Keratinocyte (primary cell): ENCODE measurements at regions not wholly inside any gene's neighbourhood (a gene's known extent, or its start where the extent isn't known, plus 50 kb on each side); places are given as distances from the start of the nearest gene placed in this dataset.

ENCODE experiments used
- DNase-seq: peaks from one replicate; pipeline ENCODE4 v3.0.0-alpha.2; 2011; ENCODE audit warnings: low read depth, missing footprints, low spot score
- FAIRE-seq: peaks from 2 replicates; lab custom pipeline; 2011; peaks lifted over from hg19 to GRCh38; lab: Jason Lieb, UNC
- H2AFZ ChIP-seq: 2 replicates; pipeline ENCODE4 v1.6.0; 2012; ENCODE audit warnings: low read length, control low read depth, inconsistent platforms; ENCODE audit not compliant: control insufficient read depth
- H3K27ac ChIP-seq: 2 replicates; pipeline ENCODE4 v1.5.1; 2011; ENCODE audit warnings: low read length; ENCODE audit not compliant: control insufficient read depth, insufficient read depth
- H3K27me3 ChIP-seq: 3 replicates; pipeline ENCODE4 v1.6.0; 2011; ENCODE audit warnings: low read length; ENCODE audit not compliant: control insufficient read depth, insufficient read depth; ENCODE audit errors: extremely low read depth
- H3K36me3 ChIP-seq, 2 experiments: 2 replicates in 1 of 2; 3 replicates in 1 of 2; pipeline ENCODE4 v1.5.1; 2011; ENCODE audit warnings: low read length in 2 of 2, mild to moderate bottlenecking in 1 of 2; ENCODE audit not compliant: control insufficient read depth in 2 of 2, insufficient read depth in 2 of 2; ENCODE audit errors: extremely low read depth in 1 of 2
- H3K4me1 ChIP-seq: 3 replicates; pipeline ENCODE4 v1.5.1; 2011; ENCODE audit warnings: low read length; ENCODE audit not compliant: control insufficient read depth, insufficient read depth; ENCODE audit errors: extremely low read depth
- H3K4me2 ChIP-seq: 3 replicates; pipeline ENCODE4 v1.6.0; 2011; ENCODE audit warnings: low read depth, low read length; ENCODE audit not compliant: control insufficient read depth, insufficient read depth; ENCODE audit errors: extremely low read depth
- H3K4me3 ChIP-seq, 3 experiments: fragments of 200-600 bp in 1 of 3; sonication (generic) in 1 of 3; 2 replicates in 2 of 3; 3 replicates in 1 of 3; pipeline ENCODE4 v1.5.1; 2011 to 2016; ENCODE audit warnings: low read length in 3 of 3, mild to moderate bottlenecking in 3 of 3, control low read depth in 2 of 3, inconsistent platforms in 1 of 3, low read depth in 1 of 3, mixed read lengths in 1 of 3, mixed run types in 1 of 3, moderate library complexity in 1 of 3; ENCODE audit not compliant: control insufficient read depth in 2 of 3, insufficient read depth in 2 of 3; ENCODE audit errors: extremely low read depth in 1 of 3
- H3K79me2 ChIP-seq: 2 replicates; pipeline ENCODE4 v1.6.0; 2012; ENCODE audit warnings: low read length; ENCODE audit not compliant: control insufficient read depth, insufficient read depth
- H3K9ac ChIP-seq: 3 replicates; pipeline ENCODE4 v1.6.0; 2011; ENCODE audit warnings: low read length; ENCODE audit not compliant: control insufficient read depth, insufficient read depth; ENCODE audit errors: extremely low read depth
- H3K9me1 ChIP-seq: 3 replicates; pipeline ENCODE4 v1.6.0; 2011; ENCODE audit warnings: low read length; ENCODE audit not compliant: control insufficient read depth, insufficient read depth; ENCODE audit errors: extremely low read depth
- H3K9me3 ChIP-seq: 2 replicates; pipeline ENCODE4 v1.5.1; 2012; ENCODE audit warnings: low read depth, low read length; ENCODE audit not compliant: control insufficient read depth
- H4K20me1 ChIP-seq: 3 replicates; pipeline ENCODE4 v1.6.0; 2011; ENCODE audit warnings: low read length; ENCODE audit not compliant: control insufficient read depth, insufficient read depth; ENCODE audit errors: extremely low read depth
- EZH2 ChIP-seq: IDR thresholded peaks from one replicate; pipeline ENCODE4 v1.6.1; 2012; ENCODE audit warnings: inconsistent platforms, mild to moderate bottlenecking, low read length, moderate library complexity
- dilution Hi-C: fragments of 300-500 bp; cut with MboI; formaldehyde crosslinking; loops from one replicate; pipeline ENCODE4 v1.7.0; 2020; ENCODE audit warnings: low sequenced_read_pairs; ENCODE audit not compliant: extremely low pct_ligation_motif_present
- TF ChIP-seq, protein P1 (sequence below), 3 experiments: IDR thresholded peaks in 1 of 3; conservative IDR thresholded peaks in 1 of 3; optimal IDR thresholded peaks in 1 of 3; 2 replicates in 2 of 3; 3 replicates in 1 of 3; pipeline versions ENCODE3 to v1.5.1; 2011; ENCODE audit warnings: low read length in 3 of 3, mild to moderate bottlenecking in 3 of 3, moderate library complexity in 2 of 3, control low read depth in 1 of 3, inconsistent platforms in 1 of 3; ENCODE audit not compliant: insufficient read depth in 2 of 3; ENCODE audit errors: extremely low read depth in 1 of 3

DNA sequence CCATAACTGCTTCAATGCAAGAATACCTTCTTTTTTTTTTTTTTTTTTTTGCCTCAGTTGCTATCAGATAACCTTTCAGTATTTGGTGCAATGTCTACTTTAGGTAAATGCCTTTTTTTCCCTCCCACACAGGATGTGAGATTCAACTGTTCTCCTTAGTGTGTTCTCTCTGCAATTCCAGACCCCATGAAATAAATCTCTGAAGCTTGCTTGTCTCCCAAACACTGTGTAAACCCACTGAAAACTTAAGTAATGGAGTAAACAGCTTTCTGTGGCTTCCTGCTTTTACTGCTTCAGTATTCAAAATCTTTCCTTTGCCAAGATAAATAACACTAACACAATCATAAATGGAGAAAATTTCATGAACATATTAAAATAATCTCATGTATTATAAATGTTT lies 55.8 kb upstream of the CLEC14A start:
- Histone ChIP-seq H2AFZ (no peak overlapping the region), H3K4me2 (no peak overlapping the region), H3K4me1 (no peaks in the 10 kb centered on the region), H3K79me2 (no peaks in the 10 kb centered on the region), H4K20me1 (no peaks in the 10 kb centered on the region), H3K27me3 (no peaks in the 10 kb centered on the region), H3K27ac (no peak overlapping the region), H3K36me3 (no peaks in the 10 kb centered on the region), H3K9me3 (no peaks in the 10 kb centered on the region), H3K9ac (no peak overlapping the region), H3K4me3 (no peak overlapping the region), H3K9me1 (no peaks in the 10 kb centered on the region)
- no peak for DNase-seq
- TF ChIP-seq EZH2, result no peak
- TF ChIP-seq, protein P1, sequence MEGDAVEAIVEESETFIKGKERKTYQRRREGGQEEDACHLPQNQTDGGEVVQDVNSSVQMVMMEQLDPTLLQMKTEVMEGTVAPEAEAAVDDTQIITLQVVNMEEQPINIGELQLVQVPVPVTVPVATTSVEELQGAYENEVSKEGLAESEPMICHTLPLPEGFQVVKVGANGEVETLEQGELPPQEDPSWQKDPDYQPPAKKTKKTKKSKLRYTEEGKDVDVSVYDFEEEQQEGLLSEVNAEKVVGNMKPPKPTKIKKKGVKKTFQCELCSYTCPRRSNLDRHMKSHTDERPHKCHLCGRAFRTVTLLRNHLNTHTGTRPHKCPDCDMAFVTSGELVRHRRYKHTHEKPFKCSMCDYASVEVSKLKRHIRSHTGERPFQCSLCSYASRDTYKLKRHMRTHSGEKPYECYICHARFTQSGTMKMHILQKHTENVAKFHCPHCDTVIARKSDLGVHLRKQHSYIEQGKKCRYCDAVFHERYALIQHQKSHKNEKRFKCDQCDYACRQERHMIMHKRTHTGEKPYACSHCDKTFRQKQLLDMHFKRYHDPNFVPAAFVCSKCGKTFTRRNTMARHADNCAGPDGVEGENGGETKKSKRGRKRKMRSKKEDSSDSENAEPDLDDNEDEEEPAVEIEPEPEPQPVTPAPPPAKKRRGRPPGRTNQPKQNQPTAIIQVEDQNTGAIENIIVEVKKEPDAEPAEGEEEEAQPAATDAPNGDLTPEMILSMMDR (optimal IDR thresholded peaks at IDR 0.05 in 1 of 3, IDR thresholded peaks at IDR 0.05 in 1 of 3, conservative IDR thresholded peaks at IDR 0.05 in 1 of 3; ENCODE audit: extremely low read depth in 1 of 3, insufficient read depth in 2 of 3, low read length in 3 of 3), result no peak
- no peak for FAIRE-seq
- dilution Hi-C loops, result no loop called here

DNA sequence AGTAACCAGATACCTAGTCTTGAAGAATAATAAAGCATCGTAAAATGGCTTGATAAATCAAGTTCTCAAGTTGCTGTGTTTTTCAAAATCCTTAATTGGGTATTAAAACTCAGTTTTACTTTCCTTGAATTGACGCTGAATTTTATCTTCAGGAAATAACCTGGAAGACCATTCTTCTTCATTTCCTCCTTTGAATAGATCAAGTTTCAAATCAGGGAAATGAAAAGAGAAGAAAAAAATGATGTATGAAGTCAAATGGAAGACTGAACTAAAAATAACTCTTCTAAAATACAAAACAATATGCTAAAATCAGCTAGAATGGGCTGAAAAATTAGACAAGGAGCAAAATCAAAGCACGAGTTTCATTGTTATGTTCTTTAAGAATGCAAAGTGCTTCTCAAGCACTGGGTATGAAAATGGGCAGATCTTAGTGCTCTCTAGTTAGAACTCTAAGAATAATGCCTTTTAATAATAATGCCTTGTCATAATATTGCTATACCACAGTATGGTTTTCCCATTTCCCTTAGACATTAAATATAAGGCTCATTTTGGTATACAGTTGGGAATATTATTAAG lies 54.6 kb upstream of the CLEC14A start:
- Histone ChIP-seq H3K79me2 (no peaks in the 10 kb centered on the region), H4K20me1 (no peaks in the 10 kb centered on the region), H3K27ac (no peak overlapping the region), H3K27me3 (no peaks in the 10 kb centered on the region), H3K36me3 (no peaks in the 10 kb centered on the region), H3K4me1 (no peaks in the 10 kb centered on the region), H3K4me2 (no peak overlapping the region), H3K9me3 (no peaks in the 10 kb centered on the region), H3K4me3 (no peak overlapping the region), H2AFZ (no peak overlapping the region), H3K9me1 (no peaks in the 10 kb centered on the region), H3K9ac (no peak overlapping the region)
- no peak for TF ChIP-seq EZH2
- TF ChIP-seq, protein P1 (optimal IDR thresholded peaks at IDR 0.05 in 1 of 3, IDR thresholded peaks at IDR 0.05 in 1 of 3, conservative IDR thresholded peaks at IDR 0.05 in 1 of 3; ENCODE audit: extremely low read depth in 1 of 3, insufficient read depth in 2 of 3, low read length in 3 of 3), result no peak
- DNase-seq (no peak), FAIRE-seq (no peak)
- dilution Hi-C loops, result no loop called here
